ENCODE measurements at regions not wholly inside any gene's neighbourhood (a gene's known extent, or its start where the extent isn't known, plus 50 kb on each side); places are given as distances from the start of the nearest gene placed in this dataset.
"Not testable (repeated sequence)": the region's sequence is repeated elsewhere in the genome, so short reads cannot be mapped to it uniquely, and the experiment has no call there.

GRCh38 chr4:67412153-67412712, 133.1 kb downstream of the CENPC start:
- DNase-seq: not testable (repeated sequence)

- DNase-seq: no peak
These were observed 142.0 kb downstream of the CENPC start for GRCh38 chr4:67403342-67403741.

- no peak for DNase-seq
These were observed 143.4 kb downstream of the CENPC start for GRCh38 chr4:67401902-67402301.

GRCh38 chr4:67397931-67398330, 147.4 kb downstream of the CENPC start:
- no peak for DNase-seq

GRCh38 chr4:67397031-67397430, 148.3 kb downstream of the CENPC start:
- DNase-seq: no peak

GRCh38 chr4:67396008-67396407, 149.3 kb downstream of the CENPC start:
- DNase-seq: no peak

- DNase-seq: no peak
These were observed 150.4 kb downstream of the CENPC start for GRCh38 chr4:67394879-67395278.

GRCh38 chr4:67393699-67394281, 151.5 kb downstream of the CENPC start:
- DNase-seq: peak; percentile 66 to 72 (median 71)

GRCh38 chr4:67393007-67393406, 152.3 kb downstream of the CENPC start:
- no peak for DNase-seq

- DNase-seq: not testable (repeated sequence)
These were observed 163.9 kb downstream of the CENPC start for GRCh38 chr4:67381406-67381804.

GRCh38 chr4:67380702-67381405, 164.4 kb downstream of the CENPC start:
- not testable (repeated sequence) for DNase-seq

GRCh38 chr4:67380154-67380553, 165.1 kb downstream of the CENPC start:
- no peak for DNase-seq

- no peak for DNase-seq
These were observed 170.0 kb downstream of the CENPC start for GRCh38 chr4:67375291-67375690.

GRCh38 chr4:67371615-67372014, 173.7 kb downstream of the CENPC start:
- no peak for DNase-seq

GRCh38 chr4:67366311-67366861, 178.9 kb downstream of the CENPC start:
- no peak for DNase-seq

- no peak for DNase-seq
These were observed 179.6 kb downstream of the CENPC start for GRCh38 chr4:67365661-67366245.

- no peak for DNase-seq
These were observed 189.5 kb downstream of the CENPC start for GRCh38 chr4:67355806-67356205.

- DNase-seq: no peak
These were observed 198.6 kb downstream of the CENPC start for GRCh38 chr4:67346654-67347053.

- no peak for DNase-seq
These were observed 200.5 kb downstream of the CENPC start for GRCh38 chr4:67344594-67345380.

- no peak for DNase-seq
These were observed 202.1 kb downstream of the CENPC start for GRCh38 chr4:67343199-67343598.

GRCh38 chr4:67342291-67342690, 203.0 kb downstream of the CENPC start:
- peak; percentile 16 to 36 (median 36) for DNase-seq

GRCh38 chr4:67333664-67334063, 211.6 kb downstream of the CENPC start:
- DNase-seq: no peak

- DNase-seq: peak in 2 of 3 donors; percentile 5 to 30
These were observed 212.7 kb downstream of the CENPC start for GRCh38 chr4:67332627-67333026.
